CD4-positive, alpha-beta memory T cell (primary cell): ENCODE measurements at regions not wholly inside any gene's neighbourhood (a gene's known extent, or its start where the extent isn't known, plus 50 kb on each side); places are given as distances from the start of the nearest gene placed in this dataset.

Experiments
- CTCF ChIA-PET: fragments of 350-600 bp; sonication (Branson Sonifier 250); formaldehyde crosslinking; loops from one replicate; lab custom pipeline; 2021; ENCODE audit warnings: inconsistent platforms; ENCODE audit not compliant: partially characterized antibody; lab: Charles Lee
- POLR2A ChIA-PET: fragments of 350-600 bp; sonication (Branson Sonifier 250); formaldehyde crosslinking; loops from one replicate; lab custom pipeline; 2021; ENCODE audit not compliant: partially characterized antibody; lab: Charles Lee
- DNase-seq, 5 donors: peaks; one replicate each; pipeline versions ENCODE4 v3.0.0 to v3.0.0-alpha.2; 2020 to 2022; ENCODE audit warnings: mixed read lengths in 1 of 5
- H3K27ac ChIP-seq: one replicate; pipeline ENCODE4 v1.7.0; 2013; ENCODE audit warnings: low read depth, low read length
- H3K27me3 ChIP-seq: 2 replicates; pipeline ENCODE4 v1.7.0; 2013; ENCODE audit warnings: mild to moderate bottlenecking, low read length, moderate library complexity; ENCODE audit not compliant: insufficient read depth
- H3K36me3 ChIP-seq: 2 replicates; pipeline ENCODE4 v1.7.0; 2013; ENCODE audit warnings: mild to moderate bottlenecking, low read length, moderate library complexity; ENCODE audit not compliant: insufficient read depth
- H3K4me1 ChIP-seq: 2 replicates; pipeline ENCODE4 v1.7.0; 2013; ENCODE audit warnings: mild to moderate bottlenecking, low read length, moderate library complexity; ENCODE audit not compliant: insufficient read depth
- H3K4me3 ChIP-seq, 2 donors: one replicate each; pipeline ENCODE4 v1.7.0; 2013; ENCODE audit warnings: low read length in 2 of 2, mild to moderate bottlenecking in 1 of 2
- H3K9me3 ChIP-seq, 2 donors: one replicate each; pipeline ENCODE4 v1.7.0; 2013; ENCODE audit warnings: low read length in 2 of 2, control low read depth in 1 of 2; ENCODE audit not compliant: control insufficient read depth in 1 of 2
- H3K27ac Mint-ChIP-seq, 7 donors: one replicate each; pipeline ENCODE4 v1.8.0; 2020 to 2021; ENCODE audit warnings: mixed read lengths in 7 of 7, mild to moderate bottlenecking in 6 of 7, inconsistent platforms in 3 of 7, moderate library complexity in 3 of 7
- H3K27me3 Mint-ChIP-seq, 2 donors: one replicate each; pipeline ENCODE4 v1.8.0; 2020 to 2021; ENCODE audit warnings: mixed read lengths in 2 of 2
- H3K36me3 Mint-ChIP-seq, 2 donors: one replicate each; pipeline ENCODE4 v1.8.0; 2020 to 2021; ENCODE audit warnings: mixed read lengths in 2 of 2, inconsistent platforms in 1 of 2, mild to moderate bottlenecking in 1 of 2
- H3K4me1 Mint-ChIP-seq, 4 donors: one replicate each; pipeline ENCODE4 v1.8.0; 2020 to 2021; ENCODE audit warnings: mixed read lengths in 4 of 4, mild to moderate bottlenecking in 1 of 4
- H3K4me3 Mint-ChIP-seq, 8 donors: one replicate each; pipeline ENCODE4 v1.8.0; 2020 to 2021; ENCODE audit warnings: mixed read lengths in 8 of 8, mild to moderate bottlenecking in 7 of 8, moderate library complexity in 6 of 8, inconsistent platforms in 3 of 8
- H3K9me3 Mint-ChIP-seq, 8 donors: one replicate each; pipeline ENCODE4 v1.8.0; 2020 to 2021; ENCODE audit warnings: mixed read lengths in 8 of 8, mild to moderate bottlenecking in 5 of 8, inconsistent platforms in 3 of 8, moderate library complexity in 1 of 8
- intact Hi-C: fragments of 100-400 bp; cut with micrococcal nuclease; formaldehyde crosslinking; loops from one replicate; pipeline ENCODE4 v1.15.1; 2023

DNA sequence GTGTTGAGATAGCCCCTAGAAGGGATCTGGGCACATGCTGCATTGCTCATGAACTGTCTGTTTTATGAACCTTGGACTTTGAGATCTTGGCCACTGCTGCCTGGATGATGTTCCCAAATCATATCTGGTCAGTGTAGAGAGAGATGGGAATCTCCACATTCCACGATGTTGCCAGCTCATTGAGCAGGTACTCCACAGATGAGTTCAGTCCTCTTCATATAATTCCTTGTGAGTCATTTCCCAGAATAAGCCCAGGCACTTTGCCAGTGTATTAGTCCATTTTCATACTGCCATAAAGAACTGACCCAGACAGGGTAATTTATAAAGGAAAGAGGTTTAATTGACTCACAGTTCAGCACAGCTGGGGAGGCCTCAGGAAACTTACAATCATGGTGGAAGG is 254.0 kb upstream of the RUNX1 start:
- Mint-ChIP-seq H3K4me3 (no peak overlapping the region), H3K27ac (no peak overlapping the region), H3K36me3 (no peaks in the 10 kb centered on the region), H3K9me3 (peaks cover 0 to under 1% (median 0%) of the 10 kb centered on the region in 8 donors), H3K27me3 (peaks cover 4% of the 10 kb centered on the region in 2 donors), H3K4me1 (no peaks in the 10 kb centered on the region)
- CTCF ChIA-PET: no interaction called here
- intact Hi-C loops: no loop called here
- Histone ChIP-seq H3K27me3 (no peaks in the 10 kb centered on the region), H3K27ac (no peak overlapping the region), H3K4me1 (no peaks in the 10 kb centered on the region), H3K9me3 (no peaks in the 10 kb centered on the region), H3K36me3 (no peaks in the 10 kb centered on the region), H3K4me3 (no peak overlapping the region)
- POLR2A ChIA-PET: no interaction called here
- DNase-seq: no peak

DNA sequence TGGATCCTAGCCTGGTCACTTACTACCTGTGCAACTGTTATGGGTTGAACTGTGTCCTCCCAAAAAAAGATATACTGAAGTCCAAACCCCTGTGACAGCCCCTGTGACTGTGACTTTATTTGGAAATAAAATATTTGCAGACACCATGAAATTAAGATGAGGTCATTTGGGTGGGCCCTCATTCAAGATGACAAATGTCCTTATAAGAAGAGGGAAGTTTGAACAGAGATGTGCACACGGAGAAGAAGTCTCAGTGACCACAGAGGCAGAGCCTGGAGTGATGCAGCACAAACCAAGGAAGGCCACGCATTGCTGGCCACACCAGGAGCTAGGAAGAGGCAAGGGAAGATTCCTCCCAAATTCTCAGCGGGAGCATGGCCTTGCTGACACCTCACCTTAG is 249.7 kb upstream of the RUNX1 start:
- Mint-ChIP-seq H3K4me3 (no peak overlapping the region), H3K36me3 (no peaks in the 10 kb centered on the region), H3K27me3 (peaks cover 3% of the 10 kb centered on the region in 2 donors), H3K9me3 (peaks cover 0 to 4% (median 0%) of the 10 kb centered on the region in 8 donors), H3K4me1 (peaks cover 0 to 1% (median 0%) of the 10 kb centered on the region in 4 donors), H3K27ac (no peak overlapping the region)
- ChIA-PET POLR2A (no interaction called here), CTCF (no interaction called here)
- no peak for DNase-seq
- Histone ChIP-seq H3K9me3 (no peaks in the 10 kb centered on the region), H3K27me3 (no peaks in the 10 kb centered on the region), H3K4me1 (no peaks in the 10 kb centered on the region), H3K27ac (no peak overlapping the region), H3K4me3 (no peak overlapping the region), H3K36me3 (no peaks in the 10 kb centered on the region)
- intact Hi-C loops: no loop called here

DNA sequence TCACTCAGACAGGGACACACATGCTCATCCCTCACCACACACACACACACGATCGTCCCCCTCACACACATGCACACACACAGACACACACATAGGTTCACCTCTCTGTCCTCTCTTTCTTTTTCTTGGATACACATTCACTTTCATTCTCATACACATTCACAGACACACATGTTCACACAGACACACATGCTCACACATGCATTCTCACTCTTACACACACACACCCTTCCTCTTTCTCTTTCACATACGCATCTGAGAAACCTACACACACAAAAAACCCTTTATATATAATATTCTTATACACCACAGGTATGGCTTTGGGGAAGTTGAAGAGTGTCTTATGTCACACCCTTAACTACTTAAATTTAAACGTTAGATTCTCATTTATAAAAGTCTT is 248.6 kb upstream of the RUNX1 start:
- Mint-ChIP-seq H3K9me3 (peaks cover 0 to 4% (median 0%) of the 10 kb centered on the region in 8 donors), H3K4me3 (no peak overlapping the region), H3K36me3 (no peaks in the 10 kb centered on the region), H3K27me3 (no peaks in the 10 kb centered on the region), H3K27ac (no peak overlapping the region), H3K4me1 (peaks cover 0 to 1% (median 0%) of the 10 kb centered on the region in 4 donors)
- H3K4me3 ChIP-seq: no peak overlapping the region
- ChIA-PET POLR2A (no interaction called here), CTCF (no interaction called here)
- no peaks in the 10 kb centered on the region for H3K4me1 ChIP-seq
- intact Hi-C loops: no loop called here
- no peaks in the 10 kb centered on the region for H3K27me3 ChIP-seq
- no peak overlapping the region for H3K27ac ChIP-seq
- no peaks in the 10 kb centered on the region for H3K36me3 ChIP-seq
- H3K9me3 ChIP-seq: no peaks in the 10 kb centered on the region
- DNase-seq: no peak

DNA sequence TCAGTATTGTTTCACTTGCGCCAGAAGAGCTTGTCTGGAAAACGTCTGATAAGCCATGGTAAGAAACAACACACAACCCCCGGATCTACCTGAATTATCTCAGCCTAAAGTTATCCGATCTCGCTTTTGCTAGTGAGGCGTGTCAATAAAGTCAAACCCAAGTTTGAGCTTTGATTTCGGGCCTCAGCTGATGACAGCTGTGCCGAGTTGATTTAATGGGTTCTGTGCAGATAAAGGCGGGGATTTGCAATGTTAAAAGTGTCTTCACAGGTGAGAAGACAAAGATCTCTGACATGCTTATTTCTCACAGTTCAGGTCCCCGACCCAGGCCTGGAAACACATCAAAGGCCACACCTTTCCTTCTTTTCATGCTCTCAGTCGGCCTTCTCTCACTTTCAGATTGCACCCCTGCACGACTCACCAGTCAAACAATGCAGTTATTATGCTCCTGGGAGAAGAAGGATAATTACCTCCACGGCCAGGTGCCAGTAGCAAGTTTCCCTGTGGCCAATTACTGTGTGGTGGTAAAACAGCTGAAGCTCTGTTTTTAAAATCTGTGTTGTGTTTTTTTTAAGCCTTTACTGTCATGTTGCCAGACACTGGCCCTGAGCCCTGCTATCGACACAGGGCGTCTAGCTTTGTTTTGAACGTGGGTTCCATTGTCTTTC is 245.3 kb upstream of the RUNX1 start:
- no peaks in the 10 kb centered on the region for H3K36me3 ChIP-seq
- H3K4me1 Mint-ChIP-seq: peaks cover 0 to 1% (median 0%) of the 10 kb centered on the region in 4 donors
- H3K36me3 Mint-ChIP-seq: no peaks in the 10 kb centered on the region
- no peak overlapping the region for H3K4me3 Mint-ChIP-seq
- H3K9me3 ChIP-seq: no peaks in the 10 kb centered on the region
- H3K4me1 ChIP-seq: no peaks in the 10 kb centered on the region
- CTCF ChIA-PET: interaction anchor here (0.7 kb wide), 2 partner anchors 10 to 243 kb away, joined by 3 to 4 read pairs; no protein-coding TSS in a partner anchor
- intact Hi-C loops: no loop called here
- no peaks in the 10 kb centered on the region for H3K27me3 Mint-ChIP-seq
- no peak overlapping the region for H3K4me3 ChIP-seq
- H3K27ac Mint-ChIP-seq: no peak overlapping the region
- no peak overlapping the region for H3K27ac ChIP-seq
- H3K27me3 ChIP-seq: no peaks in the 10 kb centered on the region
- DNase-seq: no peak
- POLR2A ChIA-PET: no interaction called here
- peaks cover 0 to 4% (median 0%) of the 10 kb centered on the region in 8 donors for H3K9me3 Mint-ChIP-seq

DNA sequence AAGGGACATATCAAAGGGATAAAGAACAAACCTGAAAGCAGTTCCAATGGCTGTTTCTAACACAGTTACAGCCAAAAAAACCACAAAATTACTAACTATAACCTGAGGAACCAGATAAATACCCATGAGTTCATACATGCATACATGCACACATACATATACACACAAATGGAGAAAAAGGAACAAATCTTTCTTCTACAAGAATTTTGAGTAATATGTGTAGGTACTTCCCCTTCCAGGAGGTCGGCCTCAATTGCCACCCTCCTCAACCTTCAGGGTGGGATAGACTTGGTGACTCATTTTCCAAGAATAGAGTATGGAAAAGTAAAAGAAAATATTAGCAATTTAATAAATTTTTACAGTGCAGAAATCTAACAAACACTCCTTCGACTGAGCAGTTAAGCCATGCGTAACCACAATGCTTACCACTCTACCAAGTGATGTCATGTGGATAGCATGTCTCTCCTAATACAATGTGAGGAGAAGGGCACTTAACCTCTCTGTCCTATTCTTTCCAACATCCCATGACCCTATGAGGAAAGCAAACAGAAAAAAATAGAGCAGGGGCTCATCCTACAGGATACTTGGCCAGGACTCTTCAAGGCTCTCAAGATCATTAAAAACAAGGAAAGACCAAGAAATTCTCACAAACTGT is 243.0 kb upstream of the RUNX1 start:
- Histone ChIP-seq H3K4me1 (no peaks in the 10 kb centered on the region), H3K36me3 (no peaks in the 10 kb centered on the region), H3K27me3 (no peaks in the 10 kb centered on the region), H3K9me3 (peaks cover 0 to 6% of the 10 kb centered on the region in 2 donors), H3K27ac (no peak overlapping the region), H3K4me3 (no peak overlapping the region)
- no peak overlapping the region for H3K27ac Mint-ChIP-seq
- H3K4me1 Mint-ChIP-seq: peaks cover 0 to 1% (median 0%) of the 10 kb centered on the region in 4 donors
- no peak for DNase-seq
- no peaks in the 10 kb centered on the region for H3K27me3 Mint-ChIP-seq
- ChIA-PET CTCF (no interaction called here), POLR2A (no interaction called here)
- H3K9me3 Mint-ChIP-seq: peaks cover 0 to 17% (median 14%) of the 10 kb centered on the region in 8 donors
- no peak overlapping the region for H3K4me3 Mint-ChIP-seq
- peaks cover 2 to 4% of the 10 kb centered on the region in 2 donors for H3K36me3 Mint-ChIP-seq
- intact Hi-C loops: no loop called here

DNA sequence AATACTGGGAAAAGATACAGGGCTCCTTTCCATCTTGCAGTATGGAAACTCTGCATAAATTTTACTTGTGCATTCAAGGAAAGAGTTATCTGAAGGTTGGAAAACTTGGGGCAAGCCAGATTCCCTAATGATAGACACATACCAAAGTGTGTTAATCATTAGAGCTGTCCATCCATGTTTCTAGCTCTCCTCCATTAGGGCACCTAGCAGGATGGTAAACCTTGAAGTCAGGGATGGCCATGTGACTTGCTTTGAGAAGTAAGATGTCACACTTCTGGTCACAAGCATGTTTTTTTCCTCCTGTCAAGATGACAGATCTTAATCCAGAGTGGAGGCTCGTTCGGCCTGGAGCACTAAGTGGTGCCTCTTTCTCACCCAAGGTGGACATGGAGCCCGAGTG is 241.9 kb upstream of the RUNX1 start:
- Mint-ChIP-seq H3K4me3 (no peak overlapping the region), H3K27ac (no peak overlapping the region), H3K9me3 (peaks cover 0 to 23% (median 18%) of the 10 kb centered on the region in 8 donors), H3K4me1 (no peaks in the 10 kb centered on the region), H3K27me3 (no peaks in the 10 kb centered on the region), H3K36me3 (peaks cover 2 to 4% of the 10 kb centered on the region in 2 donors)
- Histone ChIP-seq H3K9me3 (peaks cover 0 to 7% of the 10 kb centered on the region in 2 donors), H3K4me3 (no peak overlapping the region), H3K36me3 (no peaks in the 10 kb centered on the region), H3K27me3 (no peaks in the 10 kb centered on the region), H3K27ac (no peak overlapping the region), H3K4me1 (no peaks in the 10 kb centered on the region)
- no peak for DNase-seq
- CTCF ChIA-PET: no interaction called here
- intact Hi-C loops: no loop called here
- POLR2A ChIA-PET: no interaction called here

DNA sequence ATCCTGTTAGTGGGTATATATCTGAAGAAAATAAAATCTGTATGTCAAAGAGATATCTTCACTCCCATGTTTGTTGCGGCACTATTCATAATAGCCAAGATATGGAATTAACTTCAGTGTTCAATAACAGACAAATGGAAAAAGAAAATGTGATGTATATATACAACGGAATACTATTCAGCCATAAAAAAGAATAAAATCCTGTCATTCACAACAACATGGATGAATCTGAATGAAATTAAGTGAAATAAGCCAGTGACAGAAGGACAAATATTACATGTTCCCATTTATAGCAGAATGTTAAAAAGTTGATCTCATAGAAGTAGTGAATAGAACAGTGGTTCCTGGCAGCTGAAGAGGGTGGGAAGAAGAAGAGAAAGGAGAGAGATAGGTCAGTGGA is 239.1 kb upstream of the RUNX1 start:
- intact Hi-C loops: no loop called here
- ChIA-PET CTCF (no interaction called here), POLR2A (no interaction called here)
- Histone ChIP-seq H3K4me1 (no peaks in the 10 kb centered on the region), H3K27me3 (no peaks in the 10 kb centered on the region), H3K9me3 (peaks cover 0 to 7% of the 10 kb centered on the region in 2 donors), H3K36me3 (no peaks in the 10 kb centered on the region), H3K4me3 (no peak overlapping the region), H3K27ac (no peak overlapping the region)
- no peak for DNase-seq
- Mint-ChIP-seq H3K4me3 (no peak overlapping the region), H3K27me3 (no peaks in the 10 kb centered on the region), H3K27ac (no peak overlapping the region), H3K36me3 (peaks cover 2 to 4% of the 10 kb centered on the region in 2 donors), H3K4me1 (no peaks in the 10 kb centered on the region), H3K9me3 (peaks cover 0 to 25% (median 18%) of the 10 kb centered on the region in 8 donors)
